HEK293 (cell line): ENCODE measurements at regions not wholly inside any gene's neighbourhood (a gene's known extent, or its start where the extent isn't known, plus 50 kb on each side); places are given as distances from the start of the nearest gene placed in this dataset.
A peak's percentile ranks its signal among the peaks of the same experiment; 100 is the strongest.

Experiments
- CTCF ChIA-PET: fragments of 350-600 bp; formaldehyde crosslinking; extraction: SDS; loops from one replicate; lab custom pipeline; 2021; ENCODE audit warnings: antibody characterized with exemption; lab: Yijun Ruan, JAX
- POLR2A ChIA-PET: fragments of 300-600 bp; formaldehyde crosslinking; extraction: SDS; loops from one replicate; lab custom pipeline; 2020; ENCODE audit warnings: antibody characterized with exemption, inconsistent platforms; lab: Yijun Ruan, JAX
- H3K27ac ChIP-seq: fragments of 200-500 bp; sonication (Bioruptor generic); 2 replicates; pipeline ENCODE4 v1.5.1; 2014; ENCODE audit warnings: low read depth, low read length, control low read depth, inconsistent platforms; ENCODE audit errors: extremely low read depth
- H3K36me3 ChIP-seq, 2 experiments: fragments of 200-500 bp in 1 of 2; sonication (Bioruptor generic) in 1 of 2; 1 replicate in 1 of 2; 2 replicates in 1 of 2; pipeline ENCODE4 v1.5.1; 2014 to 2017; ENCODE audit warnings: inconsistent platforms in 2 of 2, low read length in 2 of 2; ENCODE audit not compliant: control insufficient read depth in 2 of 2, insufficient read depth in 1 of 2
- H3K4me1 ChIP-seq: fragments of 200-500 bp; sonication (Bioruptor generic); 2 replicates; pipeline ENCODE4 v1.5.1; 2014; ENCODE audit warnings: mild to moderate bottlenecking, low read length, inconsistent platforms; ENCODE audit not compliant: control insufficient read depth, insufficient read depth
- H3K4me3 ChIP-seq: 2 replicates; pipeline ENCODE4 v1.5.1; 2011; ENCODE audit warnings: low read depth, mild to moderate bottlenecking, control low read depth, low read length, moderate library complexity
- H3K9me3 ChIP-seq: fragments of 200-500 bp; sonication (Bioruptor generic); 2 replicates; pipeline ENCODE4 v1.5.1; 2014; ENCODE audit warnings: low read depth, low read length, inconsistent platforms; ENCODE audit not compliant: control insufficient read depth, insufficient read depth
- GFI1B ChIP-seq: fragments of 450-650 bp; formaldehyde crosslinking; IDR thresholded peaks from 2 replicates; pipeline ENCODE4 v1.5.1; 2016; ENCODE audit warnings: missing biosample characterization, missing genetic modification characterization
- GLIS2 ChIP-seq: fragments of 450-650 bp; formaldehyde crosslinking; IDR thresholded peaks from 2 replicates; pipeline ENCODE4 v1.5.1; 2016; ENCODE audit warnings: missing biosample characterization, missing genetic modification characterization
- INSM2 ChIP-seq: fragments of 450-650 bp; formaldehyde crosslinking; IDR thresholded peaks from 2 replicates; pipeline ENCODE4 v1.5.1; 2016; ENCODE audit warnings: missing biosample characterization, missing genetic modification characterization
- MYNN ChIP-seq: fragments of 450-650 bp; formaldehyde crosslinking; IDR thresholded peaks from 2 replicates; pipeline ENCODE4 v1.5.1; 2016; ENCODE audit warnings: missing biosample characterization, missing genetic modification characterization, borderline replicate concordance
- SP3 ChIP-seq: fragments of 450-650 bp; formaldehyde crosslinking; IDR thresholded peaks from 2 replicates; pipeline ENCODE4 v1.5.1; 2016; ENCODE audit warnings: missing biosample characterization, missing genetic modification characterization
- SP7 ChIP-seq: fragments of 450-650 bp; formaldehyde crosslinking; IDR thresholded peaks from 2 replicates; pipeline ENCODE4 v1.5.1; 2016; ENCODE audit warnings: missing biosample characterization, missing genetic modification characterization
- TRIM28 ChIP-seq: IDR thresholded peaks from 2 replicates; pipeline ENCODE4 v1.6.1; 2011; ENCODE audit warnings: low read length, control low read depth, borderline replicate concordance
- ZNF391 ChIP-seq: fragments of 450-650 bp; formaldehyde crosslinking; IDR thresholded peaks from 2 replicates; pipeline ENCODE4 v1.5.1; 2016; ENCODE audit warnings: low read depth, missing biosample characterization, missing genetic modification characterization, borderline replicate concordance
- ZNF416 ChIP-seq: fragments of 450-650 bp; formaldehyde crosslinking; IDR thresholded peaks from 2 replicates; pipeline ENCODE4 v1.5.1; 2016; ENCODE audit warnings: missing biosample characterization, missing genetic modification characterization
- ZNF513 ChIP-seq: fragments of 450-650 bp; IDR thresholded peaks from 2 replicates; pipeline ENCODE4 v1.5.1; 2018; ENCODE audit warnings: missing biosample characterization, missing genetic modification characterization
- ZNF621 ChIP-seq: fragments of 450-650 bp; formaldehyde crosslinking; IDR thresholded peaks from 2 replicates; pipeline ENCODE4 v1.5.1; 2017; ENCODE audit warnings: missing biosample characterization, missing genetic modification characterization
- ZNF626 ChIP-seq: fragments of 450-650 bp; sonication (Bioruptor Pico); formaldehyde crosslinking; IDR thresholded peaks from 2 replicates; pipeline ENCODE4 v1.5.1; 2018; ENCODE audit warnings: missing biosample characterization, missing genetic modification characterization, inconsistent platforms
- ZSCAN23 ChIP-seq: fragments of 450-650 bp; formaldehyde crosslinking; IDR thresholded peaks from 2 replicates; pipeline ENCODE4 v1.5.1; 2016; ENCODE audit warnings: missing biosample characterization, missing genetic modification characterization
- TF ChIP-seq, protein P1 (sequence below): fragments of 450-650 bp; formaldehyde crosslinking; IDR thresholded peaks from 2 replicates; pipeline ENCODE4 v1.5.1; 2016; ENCODE audit warnings: missing biosample characterization, missing genetic modification characterization
- TF ChIP-seq, protein P2 (sequence below): fragments of 450-650 bp; formaldehyde crosslinking; IDR thresholded peaks from 2 replicates; pipeline ENCODE4 v1.5.1; 2016; ENCODE audit warnings: missing biosample characterization, missing genetic modification characterization, borderline replicate concordance

DNA sequence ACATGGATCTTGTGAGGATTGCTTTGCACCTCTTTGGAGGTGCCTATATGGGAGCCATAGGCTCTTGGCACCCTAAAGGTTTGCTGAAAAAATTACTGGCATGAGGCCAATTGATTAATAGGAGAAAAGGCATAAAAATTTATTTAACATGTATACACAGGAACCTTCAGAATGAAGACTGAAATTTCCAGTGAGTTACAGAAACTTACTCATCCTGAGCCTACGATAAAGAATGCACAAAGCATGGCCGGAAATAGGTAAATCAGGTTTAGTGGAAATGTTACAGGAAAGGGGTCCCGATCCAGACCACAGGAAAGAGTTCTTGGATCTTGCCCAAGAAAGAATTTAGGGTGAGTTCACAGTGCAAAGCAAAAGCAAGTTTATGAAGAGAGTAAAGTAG is 625.3 kb downstream of the MMUT start:
- H3K36me3 ChIP-seq = no peaks in the 10 kb centered on the region
- no peak overlapping the region for H3K27ac ChIP-seq
- POLR2A ChIA-PET = no interaction called here
- TF ChIP-seq ZSCAN23 (tag by site-specific recombination) = no peak
- no peak for TF ChIP-seq GLIS2 (tag by site-specific recombination)
- TF ChIP-seq MYNN = no peak
- TF ChIP-seq SP7 = no peak
- no peak for TF ChIP-seq INSM2 (tag by site-specific recombination)
- TF ChIP-seq SP3 = no peak
- TF ChIP-seq ZNF513 (tag by site-specific recombination) = no peak
- no peak for TF ChIP-seq GFI1B
- no peak for TF ChIP-seq ZNF391
- TF ChIP-seq, protein P1, sequence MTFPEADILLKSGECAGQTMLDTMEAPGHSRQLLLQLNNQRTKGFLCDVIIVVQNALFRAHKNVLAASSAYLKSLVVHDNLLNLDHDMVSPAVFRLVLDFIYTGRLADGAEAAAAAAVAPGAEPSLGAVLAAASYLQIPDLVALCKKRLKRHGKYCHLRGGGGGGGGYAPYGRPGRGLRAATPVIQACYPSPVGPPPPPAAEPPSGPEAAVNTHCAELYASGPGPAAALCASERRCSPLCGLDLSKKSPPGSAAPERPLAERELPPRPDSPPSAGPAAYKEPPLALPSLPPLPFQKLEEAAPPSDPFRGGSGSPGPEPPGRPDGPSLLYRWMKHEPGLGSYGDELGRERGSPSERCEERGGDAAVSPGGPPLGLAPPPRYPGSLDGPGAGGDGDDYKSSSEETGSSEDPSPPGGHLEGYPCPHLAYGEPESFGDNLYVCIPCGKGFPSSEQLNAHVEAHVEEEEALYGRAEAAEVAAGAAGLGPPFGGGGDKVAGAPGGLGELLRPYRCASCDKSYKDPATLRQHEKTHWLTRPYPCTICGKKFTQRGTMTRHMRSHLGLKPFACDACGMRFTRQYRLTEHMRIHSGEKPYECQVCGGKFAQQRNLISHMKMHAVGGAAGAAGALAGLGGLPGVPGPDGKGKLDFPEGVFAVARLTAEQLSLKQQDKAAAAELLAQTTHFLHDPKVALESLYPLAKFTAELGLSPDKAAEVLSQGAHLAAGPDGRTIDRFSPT (tag by site-specific recombination) = no peak
- TF ChIP-seq ZNF621 (tag by site-specific recombination) = no peak
- no peak for TF ChIP-seq ZNF416 (tag by site-specific recombination)
- TF ChIP-seq, protein P2, sequence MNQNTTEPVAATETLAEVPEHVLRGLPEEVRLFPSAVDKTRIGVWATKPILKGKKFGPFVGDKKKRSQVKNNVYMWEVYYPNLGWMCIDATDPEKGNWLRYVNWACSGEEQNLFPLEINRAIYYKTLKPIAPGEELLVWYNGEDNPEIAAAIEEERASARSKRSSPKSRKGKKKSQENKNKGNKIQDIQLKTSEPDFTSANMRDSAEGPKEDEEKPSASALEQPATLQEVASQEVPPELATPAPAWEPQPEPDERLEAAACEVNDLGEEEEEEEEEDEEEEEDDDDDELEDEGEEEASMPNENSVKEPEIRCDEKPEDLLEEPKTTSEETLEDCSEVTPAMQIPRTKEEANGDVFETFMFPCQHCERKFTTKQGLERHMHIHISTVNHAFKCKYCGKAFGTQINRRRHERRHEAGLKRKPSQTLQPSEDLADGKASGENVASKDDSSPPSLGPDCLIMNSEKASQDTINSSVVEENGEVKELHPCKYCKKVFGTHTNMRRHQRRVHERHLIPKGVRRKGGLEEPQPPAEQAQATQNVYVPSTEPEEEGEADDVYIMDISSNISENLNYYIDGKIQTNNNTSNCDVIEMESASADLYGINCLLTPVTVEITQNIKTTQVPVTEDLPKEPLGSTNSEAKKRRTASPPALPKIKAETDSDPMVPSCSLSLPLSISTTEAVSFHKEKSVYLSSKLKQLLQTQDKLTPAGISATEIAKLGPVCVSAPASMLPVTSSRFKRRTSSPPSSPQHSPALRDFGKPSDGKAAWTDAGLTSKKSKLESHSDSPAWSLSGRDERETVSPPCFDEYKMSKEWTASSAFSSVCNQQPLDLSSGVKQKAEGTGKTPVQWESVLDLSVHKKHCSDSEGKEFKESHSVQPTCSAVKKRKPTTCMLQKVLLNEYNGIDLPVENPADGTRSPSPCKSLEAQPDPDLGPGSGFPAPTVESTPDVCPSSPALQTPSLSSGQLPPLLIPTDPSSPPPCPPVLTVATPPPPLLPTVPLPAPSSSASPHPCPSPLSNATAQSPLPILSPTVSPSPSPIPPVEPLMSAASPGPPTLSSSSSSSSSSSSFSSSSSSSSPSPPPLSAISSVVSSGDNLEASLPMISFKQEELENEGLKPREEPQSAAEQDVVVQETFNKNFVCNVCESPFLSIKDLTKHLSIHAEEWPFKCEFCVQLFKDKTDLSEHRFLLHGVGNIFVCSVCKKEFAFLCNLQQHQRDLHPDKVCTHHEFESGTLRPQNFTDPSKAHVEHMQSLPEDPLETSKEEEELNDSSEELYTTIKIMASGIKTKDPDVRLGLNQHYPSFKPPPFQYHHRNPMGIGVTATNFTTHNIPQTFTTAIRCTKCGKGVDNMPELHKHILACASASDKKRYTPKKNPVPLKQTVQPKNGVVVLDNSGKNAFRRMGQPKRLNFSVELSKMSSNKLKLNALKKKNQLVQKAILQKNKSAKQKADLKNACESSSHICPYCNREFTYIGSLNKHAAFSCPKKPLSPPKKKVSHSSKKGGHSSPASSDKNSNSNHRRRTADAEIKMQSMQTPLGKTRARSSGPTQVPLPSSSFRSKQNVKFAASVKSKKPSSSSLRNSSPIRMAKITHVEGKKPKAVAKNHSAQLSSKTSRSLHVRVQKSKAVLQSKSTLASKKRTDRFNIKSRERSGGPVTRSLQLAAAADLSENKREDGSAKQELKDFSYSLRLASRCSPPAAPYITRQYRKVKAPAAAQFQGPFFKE = no peak
- TF ChIP-seq, all 188 proteins: peak for 0
- Histone ChIP-seq H3K4me3 (no peak overlapping the region), H3K9me3 (no peaks in the 10 kb centered on the region; the same call in 1 of the 2 replicates), H3K4me1 (no peaks in the 10 kb centered on the region)
- CTCF ChIA-PET = no interaction called here

GRCh38 chr6:48835421-48835958 is 627.6 kb downstream of the MMUT start:
- Histone ChIP-seq H3K36me3 (no peaks in the 10 kb centered on the region), H3K27ac (no peak overlapping the region), H3K4me1 (no peaks in the 10 kb centered on the region), H3K9me3 (no peaks in the 10 kb centered on the region), H3K4me3 (no peak overlapping the region)
- ChIA-PET POLR2A (no interaction called here), CTCF (interaction anchor here (0.5 to 0.6 kb wide), 3 partner anchors 30 to 1152 kb away, joined by 3 to 8 read pairs (median 3); no protein-coding TSS in a partner anchor)
- peak; percentile 10; the same call in 1 of the 2 replicates for TF ChIP-seq TRIM28
- no peak for TF ChIP-seq ZNF626 (tag by site-specific recombination)
